H9 (cell line): ENCODE measurements at regions not wholly inside any gene's neighbourhood (a gene's known extent, or its start where the extent isn't known, plus 50 kb on each side); places are given as distances from the start of the nearest gene placed in this dataset.

Source experiments
- DNase-seq: peaks from one replicate; pipeline ENCODE4 v3.0.0-alpha.2; 2017
- H2AFZ ChIP-seq: one replicate; pipeline ENCODE4 v1.6.1; 2013; ENCODE audit warnings: mild to moderate bottlenecking, low read length, control low read depth, moderate library complexity
- H2AK5ac ChIP-seq: 2 replicates; pipeline ENCODE4 v1.6.1; 2013; ENCODE audit warnings: low read length, control low read depth, mixed read lengths; ENCODE audit not compliant: insufficient read length
- H2BK120ac ChIP-seq: one replicate; pipeline ENCODE4 v1.6.1; 2013; ENCODE audit warnings: low read depth, mild to moderate bottlenecking, low read length, control low read depth, inconsistent platforms; ENCODE audit not compliant: poor library complexity, severe bottlenecking
- H2BK12ac ChIP-seq: 2 replicates; pipeline ENCODE4 v1.6.1; 2013; ENCODE audit warnings: low read length, control low read depth, mixed read lengths, low read depth; ENCODE audit not compliant: insufficient read length
- H2BK15ac ChIP-seq: 2 replicates; pipeline ENCODE4 v1.6.1; 2013; ENCODE audit warnings: low read depth, low read length, control low read depth
- H2BK20ac ChIP-seq: one replicate; pipeline ENCODE4 v1.6.1; 2013; ENCODE audit warnings: low read depth, mild to moderate bottlenecking, low read length, control low read depth, inconsistent platforms; ENCODE audit not compliant: poor library complexity, severe bottlenecking
- H2BK5ac ChIP-seq: 2 replicates; pipeline ENCODE4 v1.6.1; 2013; ENCODE audit warnings: low read length, control low read depth, mixed read lengths; ENCODE audit not compliant: insufficient read length
- H3K14ac ChIP-seq: 2 replicates; pipeline ENCODE4 v1.6.1; 2013; ENCODE audit warnings: low read length, control low read depth; ENCODE audit not compliant: insufficient read depth
- H3K18ac ChIP-seq: 2 replicates; pipeline ENCODE4 v1.6.1; 2013; ENCODE audit warnings: low read depth, mild to moderate bottlenecking, mixed read lengths, low read length, control low read depth; ENCODE audit not compliant: insufficient read length
- H3K23ac ChIP-seq: 2 replicates; pipeline ENCODE4 v1.6.1; 2013; ENCODE audit warnings: low read length, control low read depth, mixed read lengths, low read depth; ENCODE audit not compliant: insufficient read length
- H3K23me2 ChIP-seq: 2 replicates; pipeline ENCODE4 v1.6.1; 2013; ENCODE audit warnings: low read depth, mild to moderate bottlenecking, mixed read lengths, low read length, control low read depth; ENCODE audit not compliant: insufficient read length, poor library complexity, severe bottlenecking
- H3K27ac ChIP-seq: 2 replicates; pipeline ENCODE4 v1.5.1; 2013; ENCODE audit warnings: low read length, control low read depth, mixed read lengths, low read depth; ENCODE audit not compliant: insufficient read length
- H3K27me3 ChIP-seq: 2 replicates; pipeline ENCODE4 v1.6.1; 2013; ENCODE audit warnings: low read length, control low read depth, inconsistent platforms; ENCODE audit not compliant: insufficient read depth
- H3K4ac ChIP-seq: 2 replicates; pipeline ENCODE4 v1.6.1; 2013; ENCODE audit warnings: low read depth, mild to moderate bottlenecking, control low read depth, inconsistent platforms, low read length, moderate library complexity
- H3K4me1 ChIP-seq: 2 replicates; pipeline ENCODE4 v1.6.1; 2013; ENCODE audit warnings: low read length, control low read depth, inconsistent platforms; ENCODE audit not compliant: insufficient read depth
- H3K4me2 ChIP-seq: 2 replicates; pipeline ENCODE4 v1.6.1; 2013; ENCODE audit warnings: low read length, control low read depth, mixed read lengths; ENCODE audit not compliant: insufficient read length, insufficient read depth
- H3K56ac ChIP-seq: 2 replicates; pipeline ENCODE4 v1.6.1; 2013; ENCODE audit warnings: low read depth, mild to moderate bottlenecking, mixed read lengths, low read length, control low read depth; ENCODE audit not compliant: insufficient read length
- H3K79me1 ChIP-seq: 2 replicates; pipeline ENCODE4 v1.6.1; 2013; ENCODE audit warnings: low read depth, mild to moderate bottlenecking, moderate library complexity, low read length, control low read depth, inconsistent platforms; ENCODE audit not compliant: insufficient read depth, poor library complexity, severe bottlenecking
- H3K79me2 ChIP-seq: 2 replicates; pipeline ENCODE4 v1.6.1; 2013; ENCODE audit warnings: low read length, control low read depth, inconsistent platforms; ENCODE audit not compliant: insufficient read depth
- H3K9ac ChIP-seq: 2 replicates; pipeline ENCODE4 v1.6.1; 2013; ENCODE audit warnings: low read length, control low read depth, mixed read lengths; ENCODE audit not compliant: insufficient read length; ENCODE audit errors: extremely low read depth
- H3K9me3 ChIP-seq: one replicate; pipeline ENCODE4 v1.6.1; 2013; ENCODE audit warnings: low read depth, low read length, inconsistent platforms; ENCODE audit not compliant: control insufficient read depth
- H3T11ph ChIP-seq: one replicate; pipeline ENCODE4 v1.6.1; 2013; ENCODE audit warnings: mild to moderate bottlenecking, low read length, control low read depth, inconsistent platforms
- H4K20me1 ChIP-seq: one replicate; pipeline ENCODE4 v1.6.1; 2013; ENCODE audit not compliant: control insufficient read depth, insufficient read length, insufficient read depth
- H4K5ac ChIP-seq: 2 replicates; pipeline ENCODE4 v1.6.1; 2013; ENCODE audit warnings: low read depth, mild to moderate bottlenecking, mixed read lengths, low read length, control low read depth; ENCODE audit not compliant: insufficient read length
- H4K8ac ChIP-seq: replicated peaks from 2 replicates; pipeline ENCODE4 v1.6.1; 2013; ENCODE audit warnings: low read length, control low read depth, mixed read lengths, low read depth; ENCODE audit not compliant: insufficient read length
- H4K91ac ChIP-seq: 2 replicates; pipeline ENCODE4 v1.6.1; 2013; ENCODE audit warnings: low read depth, mild to moderate bottlenecking, moderate library complexity, mixed read lengths, low read length, control low read depth; ENCODE audit not compliant: insufficient read length
- H3K27ac Mint-ChIP-seq, 3 experiments: 2 replicates in 2 of 3; 3 replicates in 1 of 3; pipeline ENCODE4 v1.8.0; 2020 to 2021; ENCODE audit warnings: mixed read lengths in 3 of 3, mild to moderate bottlenecking in 1 of 3, moderate library complexity in 1 of 3
- H3K27me3 Mint-ChIP-seq: 2 replicates; pipeline ENCODE4 v1.8.0; 2021; ENCODE audit warnings: low read depth, mild to moderate bottlenecking, moderate library complexity, mixed read lengths
- H3K36me3 Mint-ChIP-seq, 3 experiments: 2 replicates in 2 of 3; 3 replicates in 1 of 3; pipeline ENCODE4 v1.8.0; 2020 to 2021; ENCODE audit warnings: low read depth in 3 of 3, mixed read lengths in 3 of 3; ENCODE audit not compliant: insufficient read depth in 1 of 3
- H3K4me1 Mint-ChIP-seq, 2 experiments: 2 replicates each; pipeline ENCODE4 v1.8.0; 2020; ENCODE audit warnings: mixed read lengths in 2 of 2
- H3K4me3 Mint-ChIP-seq, 2 experiments: 2 replicates in 1 of 2; 3 replicates in 1 of 2; pipeline ENCODE4 v1.8.0; 2020 to 2021; ENCODE audit warnings: mild to moderate bottlenecking in 2 of 2, mixed read lengths in 2 of 2, moderate library complexity in 1 of 2
- H3K9me3 Mint-ChIP-seq, 2 experiments: 2 replicates in 1 of 2; 3 replicates in 1 of 2; pipeline ENCODE4 v1.8.0; 2020; ENCODE audit warnings: mild to moderate bottlenecking in 2 of 2, mixed read lengths in 2 of 2, moderate library complexity in 1 of 2
- WGBS: extraction: QIAGEN DNeasy Blood & Tissue Kit; methylation state at CpG from one replicate; pipeline ENCODE4 v1.1.7; 2013; ENCODE audit warnings: missing lambda C conversion rate, low lambda C conversion rate, mixed read lengths; ENCODE audit not compliant: insufficient read length; ENCODE audit errors: extremely low coverage; 5-methylcytosine and 5-hydroxymethylcytosine counted together
- TF ChIP-seq, protein P1 (sequence below): fragments of 200-600 bp; sonication (generic); conservative IDR thresholded peaks from 3 replicates; pipeline ENCODE4 v1.8.0; 2021; ENCODE audit warnings: antibody characterized with exemption, mild to moderate bottlenecking

DNA sequence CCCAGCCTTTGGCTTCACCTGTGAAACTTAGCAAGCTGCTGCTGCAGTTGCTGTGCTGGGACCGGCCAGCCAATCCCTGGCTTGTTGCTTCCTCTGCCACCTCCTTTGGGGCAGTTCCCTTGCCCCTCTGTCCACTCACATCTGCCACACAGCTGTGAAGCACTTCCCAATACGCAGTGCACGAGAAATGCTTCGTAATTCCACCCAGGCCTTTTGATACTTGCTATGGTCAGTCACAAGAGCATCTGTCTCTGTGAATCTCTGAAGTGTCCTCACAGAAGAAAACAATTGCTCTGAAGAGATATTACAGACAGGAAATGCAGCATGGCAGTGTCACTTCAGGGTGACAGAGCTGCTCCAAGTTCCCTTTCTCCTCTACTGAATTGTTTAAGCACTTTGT lies 208.5 kb downstream of the PTEN start:
- Mint-ChIP-seq H3K36me3 (no peaks in the 10 kb centered on the region), H3K27ac (no peak overlapping the region), H3K9me3 (no peaks in the 10 kb centered on the region), H3K4me1 (no peaks in the 10 kb centered on the region), H3K4me3 (no peak overlapping the region), H3K27me3 (no peaks in the 10 kb centered on the region)
- Histone ChIP-seq H3K27me3 (no peaks in the 10 kb centered on the region), H3K27ac (no peak overlapping the region), H3K79me2 (no peaks in the 10 kb centered on the region), H3K23ac (no peak overlapping the region), H4K91ac (no peak overlapping the region), H3K23me2 (no peaks in the 10 kb centered on the region), H3K4me2 (no peak overlapping the region), H2BK15ac (no peak overlapping the region), H3T11ph (no peak overlapping the region), H2AFZ (no peak overlapping the region), H3K18ac (no peak overlapping the region), H2BK20ac (no peak overlapping the region), H2BK5ac (no peak overlapping the region), H3K4me1 (no peaks in the 10 kb centered on the region), H3K9me3 (no peaks in the 10 kb centered on the region), H3K4ac (no peak overlapping the region), H2BK12ac (no peak overlapping the region), H3K56ac (no peak overlapping the region), H3K9ac (no peak overlapping the region), H4K5ac (no peak overlapping the region), H4K20me1 (no peaks in the 10 kb centered on the region), H4K8ac (no peak overlapping the region), H3K79me1 (no peaks in the 10 kb centered on the region), H2BK120ac (no peak overlapping the region), H3K14ac (no peak overlapping the region; the same call in 1 of the 2 replicates), H2AK5ac (no peak overlapping the region)
- TF ChIP-seq, protein P1, sequence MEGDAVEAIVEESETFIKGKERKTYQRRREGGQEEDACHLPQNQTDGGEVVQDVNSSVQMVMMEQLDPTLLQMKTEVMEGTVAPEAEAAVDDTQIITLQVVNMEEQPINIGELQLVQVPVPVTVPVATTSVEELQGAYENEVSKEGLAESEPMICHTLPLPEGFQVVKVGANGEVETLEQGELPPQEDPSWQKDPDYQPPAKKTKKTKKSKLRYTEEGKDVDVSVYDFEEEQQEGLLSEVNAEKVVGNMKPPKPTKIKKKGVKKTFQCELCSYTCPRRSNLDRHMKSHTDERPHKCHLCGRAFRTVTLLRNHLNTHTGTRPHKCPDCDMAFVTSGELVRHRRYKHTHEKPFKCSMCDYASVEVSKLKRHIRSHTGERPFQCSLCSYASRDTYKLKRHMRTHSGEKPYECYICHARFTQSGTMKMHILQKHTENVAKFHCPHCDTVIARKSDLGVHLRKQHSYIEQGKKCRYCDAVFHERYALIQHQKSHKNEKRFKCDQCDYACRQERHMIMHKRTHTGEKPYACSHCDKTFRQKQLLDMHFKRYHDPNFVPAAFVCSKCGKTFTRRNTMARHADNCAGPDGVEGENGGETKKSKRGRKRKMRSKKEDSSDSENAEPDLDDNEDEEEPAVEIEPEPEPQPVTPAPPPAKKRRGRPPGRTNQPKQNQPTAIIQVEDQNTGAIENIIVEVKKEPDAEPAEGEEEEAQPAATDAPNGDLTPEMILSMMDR, result no peak
- no peak for DNase-seq
- WGBS, result no CpG with 5 or more reads among the region's 4 CpGs
